ENCODE measurements at regions not wholly inside any gene's neighbourhood (a gene's known extent, or its start where the extent isn't known, plus 50 kb on each side); places are given as distances from the start of the nearest gene placed in this dataset.
"Not testable (repeated sequence)": the region's sequence is repeated elsewhere in the genome, so short reads cannot be mapped to it uniquely, and the experiment has no call there.

DNA sequence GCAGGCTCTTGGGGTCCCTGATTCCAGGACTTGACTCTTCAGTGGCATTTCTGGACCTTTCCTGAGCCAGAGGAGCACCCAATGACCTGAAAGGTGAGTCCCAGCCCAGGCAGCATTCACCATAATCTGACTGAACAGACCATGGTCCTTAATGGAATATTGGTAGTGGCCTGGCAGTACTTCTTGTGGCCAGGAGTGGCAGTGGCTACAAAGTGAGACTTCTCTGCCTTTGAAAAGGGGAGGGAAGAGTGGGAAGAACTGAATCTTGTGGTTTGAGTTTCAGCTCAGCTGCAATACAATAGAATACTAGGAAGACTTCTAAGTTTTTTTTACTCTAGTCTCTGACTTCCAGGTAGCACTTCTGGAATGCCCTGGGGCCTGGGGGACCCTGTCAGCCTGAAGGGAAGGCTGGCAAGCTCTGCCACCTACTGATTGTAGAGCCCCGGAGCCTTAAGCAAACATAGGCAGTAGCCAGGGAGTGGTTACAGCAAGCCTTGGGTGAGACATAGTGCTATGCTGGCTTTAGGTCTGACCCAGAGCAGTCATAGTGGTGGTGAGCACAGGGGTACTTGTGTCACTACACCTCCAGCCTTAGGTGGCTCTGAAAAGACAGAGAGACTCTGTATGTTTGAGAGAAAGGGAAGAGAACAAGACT is 674.2 kb upstream of the MANEA start:
- no peak for DNase-seq (ENCODE audit: low read depth in 2 of 2)

DNA sequence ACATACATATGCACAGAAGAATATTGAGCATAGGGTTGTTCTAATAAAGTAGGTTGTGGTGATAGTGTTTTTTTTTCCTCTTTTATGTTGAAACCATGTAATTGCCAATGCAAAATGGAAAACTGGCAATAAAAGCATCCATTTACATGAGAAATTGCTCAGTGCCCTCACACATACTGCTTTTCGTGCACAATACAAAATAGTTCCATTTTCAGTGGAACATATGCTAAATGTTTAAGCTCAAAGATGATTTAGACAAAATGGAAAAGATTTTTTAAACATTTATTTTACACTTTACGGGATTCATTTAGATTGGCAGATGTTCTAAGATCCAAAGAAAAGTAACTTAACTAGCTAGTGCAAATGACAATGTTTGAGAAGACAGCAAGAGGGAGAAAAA is 678.1 kb upstream of the MANEA start:
- DNase-seq (ENCODE audit: low read depth in 2 of 2) = no peak

GRCh38 chr6:94894300-94894699 is 683.0 kb upstream of the MANEA start:
- no peak for DNase-seq (ENCODE audit: low read depth in 2 of 2)

- DNase-seq (ENCODE audit: low read depth in 2 of 2) = no peak
Measured at GRCh38 chr6:94893327-94893726, 684.0 kb upstream of the MANEA start.

- not testable (repeated sequence) for DNase-seq (ENCODE audit: low read depth in 2 of 2)
Measured at GRCh38 chr6:94873819-94874218, 703.5 kb upstream of the MANEA start.

GRCh38 chr6:94862112-94862511 is 715.2 kb upstream of the MANEA start:
- DNase-seq (ENCODE audit: low read depth in 2 of 2) = no peak

DNA sequence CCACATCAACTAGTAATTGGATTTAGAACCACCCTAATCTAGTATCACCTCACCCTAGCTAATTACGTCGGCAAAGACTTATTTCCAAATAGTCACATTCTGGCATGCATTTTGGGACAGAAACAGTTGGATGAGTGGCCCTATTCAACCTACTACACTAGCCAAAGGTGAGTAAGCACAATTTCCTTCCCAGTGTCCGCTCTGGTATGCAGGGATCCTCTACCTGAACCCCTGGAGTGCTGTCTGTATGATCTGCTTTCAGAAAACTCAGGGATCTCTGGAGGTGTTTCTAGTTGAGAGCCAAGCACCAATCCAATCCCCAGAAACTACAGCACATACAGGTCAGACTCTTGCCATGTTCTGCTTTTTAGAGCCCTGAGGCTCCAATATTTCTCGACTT is 717.4 kb upstream of the MANEA start:
- no peak for DNase-seq (ENCODE audit: low read depth in 2 of 2)

DNA sequence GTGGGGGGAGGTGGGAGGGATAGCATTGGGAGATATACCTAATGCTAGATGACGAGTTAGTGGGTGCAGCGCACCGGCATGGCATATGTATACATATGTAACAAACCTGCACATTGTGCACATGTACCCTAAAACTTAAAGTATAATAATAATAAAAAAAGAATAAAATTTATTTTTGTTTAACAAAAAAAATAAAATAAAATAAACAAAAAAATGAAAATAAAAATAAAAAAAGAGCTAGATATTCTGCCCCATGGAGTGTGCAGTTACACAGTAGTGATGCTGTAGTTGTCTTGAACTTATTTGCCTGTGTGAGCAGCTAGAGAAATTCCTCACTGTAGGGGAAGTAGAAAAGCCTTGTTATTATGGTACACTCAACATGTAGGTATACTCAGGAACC is 720.3 kb upstream of the MANEA start:
- DNase-seq (ENCODE audit: low read depth in 2 of 2) = not testable (repeated sequence)

DNA sequence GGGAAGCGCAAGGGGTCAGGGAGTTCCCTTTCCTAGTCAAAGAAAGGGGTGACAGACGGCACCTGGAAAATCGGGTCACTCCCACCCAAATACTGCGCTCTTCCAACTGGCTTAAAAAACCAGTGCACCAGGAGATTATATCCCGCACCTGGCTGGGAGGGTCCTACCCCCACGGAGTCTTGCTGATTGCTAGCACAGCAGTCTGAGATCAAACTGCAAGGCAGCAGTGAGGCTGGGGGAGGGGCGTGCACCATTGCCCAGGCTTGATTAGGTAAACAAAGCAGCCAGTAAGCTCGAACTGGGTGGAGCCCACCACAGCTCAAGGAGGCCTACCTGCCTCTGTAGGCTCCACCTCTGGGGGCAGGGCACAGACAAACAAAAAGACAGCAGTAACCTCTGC is 726.0 kb upstream of the MANEA start:
- DNase-seq (ENCODE audit: low read depth in 2 of 2) = not testable (repeated sequence)

DNA sequence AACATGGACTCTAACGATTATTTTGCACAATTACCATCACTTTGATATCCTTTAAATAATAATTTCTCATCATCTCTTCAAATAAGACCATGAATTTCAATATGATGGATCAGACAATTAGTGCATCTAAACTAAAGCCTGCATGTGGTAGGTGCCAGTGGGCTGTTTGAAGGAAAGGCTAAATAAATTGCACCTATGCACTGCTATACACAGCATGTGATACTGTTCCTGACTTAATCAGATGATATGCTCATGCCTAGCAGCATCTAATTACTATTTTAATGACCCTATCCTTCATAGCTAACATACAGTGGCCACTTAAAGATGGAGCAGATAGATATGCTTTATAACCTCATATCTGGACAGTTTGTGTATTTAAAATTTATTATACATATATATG is 731.6 kb upstream of the MANEA start:
- DNase-seq (ENCODE audit: low read depth in 2 of 2) = no peak

GRCh38 chr6:94835264-94835663 is 742.1 kb upstream of the MANEA start:
- DNase-seq (ENCODE audit: low read depth in 2 of 2) = no peak

DNA sequence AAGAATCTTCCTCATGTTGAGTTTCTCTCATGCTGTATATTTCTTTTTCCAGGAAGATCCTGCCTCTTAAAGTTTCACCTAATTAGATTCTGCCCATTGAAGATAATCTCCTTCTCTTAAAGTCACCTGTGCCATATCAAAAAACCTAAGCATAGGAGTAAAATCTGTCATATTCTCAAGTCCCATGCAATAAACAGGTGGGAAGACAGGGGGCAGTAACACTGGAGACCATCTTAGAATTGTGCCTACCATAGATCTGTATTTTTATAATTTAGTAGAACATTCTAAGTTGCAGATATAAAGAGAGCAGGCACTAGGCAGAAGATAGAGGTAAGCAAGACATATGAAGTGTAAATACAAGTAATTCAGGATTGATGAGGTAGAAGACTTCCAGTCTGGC is 763.5 kb upstream of the MANEA start:
- DNase-seq (ENCODE audit: low read depth in 2 of 2) = no peak

DNA sequence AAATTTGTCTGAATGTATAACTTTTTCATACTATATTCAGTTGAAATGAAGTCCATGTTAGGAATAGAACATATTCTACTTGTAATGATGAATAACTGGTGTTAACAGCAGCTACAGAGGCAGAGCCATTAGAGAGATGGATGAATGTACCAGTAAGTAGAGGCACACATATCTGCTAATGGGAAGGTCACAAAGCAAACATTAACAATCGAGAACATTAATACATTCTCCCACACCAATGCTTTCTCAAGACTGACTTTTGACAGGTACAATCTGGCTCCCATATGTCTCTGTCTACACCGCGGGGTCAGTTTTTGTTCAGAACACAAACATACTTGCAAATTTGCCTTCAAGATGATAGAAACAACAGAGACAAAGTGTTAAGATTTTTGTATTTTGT is 776.0 kb upstream of the MANEA start:
- no peak for DNase-seq (ENCODE audit: low read depth in 2 of 2)

GRCh38 chr6:94785514-94785913 is 791.8 kb upstream of the MANEA start:
- no peak for DNase-seq (ENCODE audit: low read depth in 2 of 2)

DNA sequence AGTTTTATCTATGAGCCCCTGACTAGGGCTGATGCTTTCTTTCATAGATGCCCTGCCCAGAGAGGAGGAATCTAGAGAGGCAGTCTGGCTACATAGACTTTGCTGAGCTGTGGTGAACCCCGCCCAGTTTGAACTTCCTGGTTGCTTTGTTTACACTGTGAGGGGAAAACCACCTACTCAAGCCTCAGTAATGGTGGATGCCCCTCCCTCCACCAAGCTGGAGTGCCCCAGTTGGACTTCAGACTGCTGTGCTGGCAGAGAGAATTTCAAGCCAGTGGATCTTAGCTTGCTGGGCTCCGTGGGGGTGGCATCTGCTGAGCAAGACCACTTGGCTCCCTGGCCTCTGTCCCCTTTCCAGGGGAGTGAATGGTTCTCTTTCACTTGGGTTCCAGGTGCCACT is 792.3 kb upstream of the MANEA start:
- not testable (repeated sequence) for DNase-seq (ENCODE audit: low read depth in 2 of 2)

DNA sequence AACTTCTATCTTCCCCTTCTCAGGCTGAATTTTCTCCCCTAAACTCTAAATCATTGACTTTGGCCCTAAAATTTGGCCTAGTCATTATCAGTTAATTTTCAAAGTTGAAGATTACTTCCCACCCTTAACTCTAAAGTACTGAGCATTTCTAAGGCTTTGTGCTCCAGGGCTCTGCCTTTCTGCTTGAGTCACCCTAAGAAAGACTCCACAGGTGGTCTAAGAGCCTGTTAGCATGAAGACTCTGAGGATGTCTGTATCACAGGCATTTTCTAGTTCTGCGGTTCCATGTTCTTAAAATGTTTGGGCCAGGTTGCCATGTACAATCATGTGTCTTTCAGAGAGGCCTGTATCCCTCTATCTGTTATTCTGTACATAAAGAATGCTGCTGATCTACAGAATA is 808.1 kb upstream of the MANEA start:
- DNase-seq (ENCODE audit: low read depth in 2 of 2) = no peak

- DNase-seq (ENCODE audit: low read depth in 2 of 2) = no peak
Measured at GRCh38 chr6:94751641-94752329, 825.5 kb upstream of the MANEA start.

DNA sequence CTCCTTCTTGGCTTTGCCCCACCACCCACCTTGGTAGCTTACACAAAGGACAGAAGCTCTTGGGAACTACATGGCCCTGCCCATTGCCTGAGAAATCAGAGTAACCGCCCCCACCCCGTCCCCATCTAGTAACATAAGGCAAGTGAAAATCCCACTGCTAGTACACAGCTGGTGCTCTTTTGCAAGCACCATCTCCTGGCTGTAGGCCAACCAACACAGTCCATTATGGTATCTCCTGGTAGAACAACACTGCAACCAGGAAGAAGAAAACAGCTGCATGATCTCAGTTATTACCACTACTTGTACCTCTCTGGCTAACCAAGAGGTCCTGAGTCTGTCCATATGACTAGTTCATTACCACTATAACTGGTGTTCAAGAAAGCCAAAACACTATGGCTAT is 841.1 kb upstream of the MANEA start:
- no peak for DNase-seq (ENCODE audit: low read depth in 2 of 2)

- no peak for DNase-seq (ENCODE audit: low read depth in 2 of 2)
Measured at GRCh38 chr6:94735270-94735669, 842.1 kb upstream of the MANEA start.

- no peak for DNase-seq (ENCODE audit: low read depth in 2 of 2)
Measured at GRCh38 chr6:94734751-94735150, 842.6 kb upstream of the MANEA start.

DNA sequence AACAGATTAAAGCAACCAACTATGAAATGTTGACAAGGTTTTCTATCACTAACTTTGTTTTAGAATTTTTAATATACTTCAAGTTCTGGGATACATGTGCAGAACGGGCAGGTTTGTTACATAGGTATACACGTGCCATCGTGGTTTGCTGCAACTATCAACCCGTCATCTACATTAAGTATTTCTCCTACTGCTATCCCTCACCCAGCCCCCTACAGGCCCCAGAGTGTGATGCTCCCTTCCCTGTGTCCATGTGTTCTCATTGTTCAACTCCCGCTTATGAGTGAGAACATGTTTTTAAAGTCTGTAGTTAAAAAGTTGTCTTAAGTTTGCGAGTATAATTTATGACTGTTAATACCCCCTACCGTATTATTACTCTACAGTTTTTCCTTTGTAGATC is 844.3 kb upstream of the MANEA start:
- no peak for DNase-seq (ENCODE audit: low read depth in 2 of 2)

DNA sequence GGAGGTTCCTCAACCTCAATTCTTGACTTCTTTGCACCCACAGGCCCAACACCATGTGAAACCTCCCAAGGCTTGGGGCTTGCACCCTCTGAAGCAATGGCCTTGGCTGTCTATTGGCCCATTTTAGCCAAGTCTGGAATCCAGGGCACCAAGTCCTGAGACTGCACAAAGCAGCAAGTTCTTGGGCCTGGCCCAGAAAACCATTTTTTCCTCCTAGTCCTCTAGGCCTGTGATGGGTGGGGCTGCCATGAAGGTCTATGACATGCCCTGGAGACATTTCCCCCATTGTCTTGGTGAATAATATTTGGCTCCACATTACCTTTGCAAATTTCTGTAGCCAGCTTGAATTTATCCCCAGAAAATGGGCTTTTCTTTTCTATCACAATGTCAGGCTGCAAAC is 849.6 kb upstream of the MANEA start:
- no peak for DNase-seq (ENCODE audit: low read depth in 2 of 2)

GRCh38 chr6:94721459-94721858 is 855.9 kb upstream of the MANEA start:
- no peak for DNase-seq (ENCODE audit: low read depth in 2 of 2)

DNA sequence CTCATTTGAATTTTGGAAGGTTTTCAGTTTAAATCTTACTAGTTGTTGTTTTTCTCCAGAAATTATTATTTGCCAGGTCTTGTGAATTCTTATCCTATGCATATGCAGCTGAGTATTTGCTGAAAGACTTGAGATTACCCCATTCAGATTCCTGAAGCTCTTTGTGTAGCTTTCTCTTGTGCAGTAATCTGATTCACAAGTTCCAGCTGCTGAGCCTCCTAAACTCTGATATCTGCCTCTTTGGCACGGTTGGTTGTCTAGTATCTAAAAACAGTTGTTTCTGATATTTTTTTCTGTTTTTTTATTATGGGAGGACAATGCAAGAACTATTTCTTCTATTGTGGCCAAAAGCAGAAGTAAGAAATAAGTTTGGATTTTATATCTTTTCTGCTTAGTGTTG is 863.9 kb upstream of the MANEA start:
- DNase-seq (ENCODE audit: low read depth in 2 of 2) = no peak
